ENCODE measurements at regions not wholly inside any gene's neighbourhood (a gene's known extent, or its start where the extent isn't known, plus 50 kb on each side); places are given as distances from the start of the nearest gene placed in this dataset.

GRCh38 chr4:186898367-186898766 is 174.7 kb upstream of the FAT1 start:
- no peak for TF ChIP-seq ARNT (IDR thresholded peaks at IDR 0.05)
- no peak for TF ChIP-seq BHLHE40 (IDR thresholded peaks at IDR 0.05; ENCODE audit: borderline replicate concordance)
- TF ChIP-seq SP1 (IDR thresholded peaks at IDR 0.05) = no peak
- TF ChIP-seq NFRKB (IDR thresholded peaks at IDR 0.05) = no peak
- TF ChIP-seq L3MBTL2 (conservative IDR thresholded peaks at IDR 0.05) = no peak
- no peak for TF ChIP-seq CTBP1 (IDR thresholded peaks at IDR 0.05; ENCODE audit: borderline replicate concordance)
